ENCODE measurements at regions not wholly inside any gene's neighbourhood (a gene's known extent, or its start where the extent isn't known, plus 50 kb on each side); places are given as distances from the start of the nearest gene placed in this dataset.

DNA sequence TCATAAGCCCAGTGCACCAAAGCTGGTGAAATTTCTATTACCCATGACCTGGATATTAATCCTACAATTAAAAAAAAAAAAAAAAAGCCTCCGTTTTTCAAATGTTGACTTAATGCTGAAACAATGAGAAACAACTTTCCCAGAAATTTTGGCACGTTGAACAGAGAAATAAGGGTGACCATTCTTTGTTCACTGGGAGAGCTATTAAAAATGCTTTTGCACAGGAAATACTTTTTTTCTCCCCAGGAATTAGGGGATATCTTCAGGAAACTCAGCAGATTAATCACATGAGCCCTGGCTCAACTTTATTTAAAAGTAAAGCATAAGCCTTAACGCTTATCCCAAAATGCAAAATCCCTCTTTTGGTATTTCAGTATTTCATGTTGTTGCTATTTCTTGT is 54.8 kb upstream of the FLRT2 start:
- no peaks in the 10 kb centered on the region for H3K9me3 Mint-ChIP-seq
- CTCF ChIA-PET = no interaction called here
- H3K4me1 Mint-ChIP-seq = peaks cover 5% of the 10 kb centered on the region
- H3K36me3 Mint-ChIP-seq = no peaks in the 10 kb centered on the region
- POLR2A ChIA-PET = no interaction called here
- H3K4me3 Mint-ChIP-seq = no peak overlapping the region
- no peaks in the 10 kb centered on the region for H3K27me3 Mint-ChIP-seq (ENCODE audit: low read depth)
- H3K27ac Mint-ChIP-seq = no peak overlapping the region
- ATAC-seq = no peak
- no peak for TF ChIP-seq E2F5 (CRISPR knock-in tag; IDR thresholded peaks at IDR 0.05)
- no peak for TF ChIP-seq MYBL2 (CRISPR knock-in tag; IDR thresholded peaks at IDR 0.05)
- TF ChIP-seq, protein P1, sequence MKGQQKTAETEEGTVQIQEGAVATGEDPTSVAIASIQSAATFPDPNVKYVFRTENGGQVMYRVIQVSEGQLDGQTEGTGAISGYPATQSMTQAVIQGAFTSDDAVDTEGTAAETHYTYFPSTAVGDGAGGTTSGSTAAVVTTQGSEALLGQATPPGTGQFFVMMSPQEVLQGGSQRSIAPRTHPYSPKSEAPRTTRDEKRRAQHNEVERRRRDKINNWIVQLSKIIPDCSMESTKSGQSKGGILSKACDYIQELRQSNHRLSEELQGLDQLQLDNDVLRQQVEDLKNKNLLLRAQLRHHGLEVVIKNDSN (CRISPR knock-in tag; IDR thresholded peaks at IDR 0.05) = no peak
- TF ChIP-seq ZBTB21 (CRISPR knock-in tag; IDR thresholded peaks at IDR 0.05; ENCODE audit: borderline replicate concordance) = no peak
- DNase-seq (ENCODE audit: low spot score) = no peak

- H3K36me3 Mint-ChIP-seq = no peaks in the 10 kb centered on the region
- CTCF ChIA-PET = no interaction called here
- no peaks in the 10 kb centered on the region for H3K4me1 Mint-ChIP-seq
- no peak overlapping the region for H3K4me3 Mint-ChIP-seq
- POLR2A ChIA-PET = no interaction called here
- no peak overlapping the region for H3K27ac Mint-ChIP-seq
- no peak for TF ChIP-seq MXD4 (CRISPR knock-in tag; IDR thresholded peaks at IDR 0.05; ENCODE audit: borderline replicate concordance)
- TF ChIP-seq ZNF121 (CRISPR knock-in tag; IDR thresholded peaks at IDR 0.05) = no peak
- TF ChIP-seq, protein P2, sequence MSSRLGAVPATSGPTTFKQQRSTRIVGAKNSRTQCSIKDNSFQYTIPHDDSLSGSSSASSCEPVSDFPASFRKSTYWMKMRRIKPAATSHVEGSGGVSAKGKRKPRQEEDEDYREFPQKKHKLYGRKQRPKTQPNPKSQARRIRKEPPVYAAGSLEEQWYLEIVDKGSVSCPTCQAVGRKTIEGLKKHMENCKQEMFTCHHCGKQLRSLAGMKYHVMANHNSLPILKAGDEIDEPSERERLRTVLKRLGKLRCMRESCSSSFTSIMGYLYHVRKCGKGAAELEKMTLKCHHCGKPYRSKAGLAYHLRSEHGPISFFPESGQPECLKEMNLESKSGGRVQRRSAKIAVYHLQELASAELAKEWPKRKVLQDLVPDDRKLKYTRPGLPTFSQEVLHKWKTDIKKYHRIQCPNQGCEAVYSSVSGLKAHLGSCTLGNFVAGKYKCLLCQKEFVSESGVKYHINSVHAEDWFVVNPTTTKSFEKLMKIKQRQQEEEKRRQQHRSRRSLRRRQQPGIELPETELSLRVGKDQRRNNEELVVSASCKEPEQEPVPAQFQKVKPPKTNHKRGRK (CRISPR knock-in tag; IDR thresholded peaks at IDR 0.05; ENCODE audit: borderline replicate concordance) = no peak
- no peak for TF ChIP-seq MAX (CRISPR knock-in tag; IDR thresholded peaks at IDR 0.05)
- TF ChIP-seq NFATC4 (CRISPR knock-in tag; IDR thresholded peaks at IDR 0.05) = no peak
- TF ChIP-seq, protein P3, sequence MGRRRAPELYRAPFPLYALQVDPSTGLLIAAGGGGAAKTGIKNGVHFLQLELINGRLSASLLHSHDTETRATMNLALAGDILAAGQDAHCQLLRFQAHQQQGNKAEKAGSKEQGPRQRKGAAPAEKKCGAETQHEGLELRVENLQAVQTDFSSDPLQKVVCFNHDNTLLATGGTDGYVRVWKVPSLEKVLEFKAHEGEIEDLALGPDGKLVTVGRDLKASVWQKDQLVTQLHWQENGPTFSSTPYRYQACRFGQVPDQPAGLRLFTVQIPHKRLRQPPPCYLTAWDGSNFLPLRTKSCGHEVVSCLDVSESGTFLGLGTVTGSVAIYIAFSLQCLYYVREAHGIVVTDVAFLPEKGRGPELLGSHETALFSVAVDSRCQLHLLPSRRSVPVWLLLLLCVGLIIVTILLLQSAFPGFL (CRISPR knock-in tag; IDR thresholded peaks at IDR 0.05; ENCODE audit: borderline replicate concordance) = no peak
- TF ChIP-seq ERG (CRISPR knock-in tag; IDR thresholded peaks at IDR 0.05) = no peak
- TF ChIP-seq ZNF138 (CRISPR knock-in tag; conservative IDR thresholded peaks at IDR 0.05) = no peak
- DNase-seq (ENCODE audit: low spot score) = no peak
- ATAC-seq = no peak
- H3K9me3 Mint-ChIP-seq = no peaks in the 10 kb centered on the region
- no peaks in the 10 kb centered on the region for H3K27me3 Mint-ChIP-seq (ENCODE audit: low read depth)
These were observed 50.6 kb upstream of the FLRT2 start for GRCh38 chr14:85479306-85479705.

GRCh38 chr14:85479771-85480170 is 50.2 kb upstream of the FLRT2 start:
- no peak for DNase-seq (ENCODE audit: low spot score)
- Mint-ChIP-seq H3K4me3 (no peak overlapping the region), H3K4me1 (no peaks in the 10 kb centered on the region), H3K27ac (no peak overlapping the region), H3K27me3 (ENCODE audit: low read depth) (no peaks in the 10 kb centered on the region), H3K36me3 (no peaks in the 10 kb centered on the region), H3K9me3 (no peaks in the 10 kb centered on the region)
- ATAC-seq = no peak
- POLR2A ChIA-PET = no interaction called here
- CTCF ChIA-PET = no interaction called here
- TF ChIP-seq ZNF396 (CRISPR knock-in tag; IDR thresholded peaks at IDR 0.05; ENCODE audit: borderline replicate concordance) = no peak
- TF ChIP-seq, protein P2 (CRISPR knock-in tag; IDR thresholded peaks at IDR 0.05; ENCODE audit: borderline replicate concordance) = no peak
- TF ChIP-seq FOXP1 (CRISPR knock-in tag; IDR thresholded peaks at IDR 0.05; ENCODE audit: borderline replicate concordance) = no peak
- TF ChIP-seq, protein P4, sequence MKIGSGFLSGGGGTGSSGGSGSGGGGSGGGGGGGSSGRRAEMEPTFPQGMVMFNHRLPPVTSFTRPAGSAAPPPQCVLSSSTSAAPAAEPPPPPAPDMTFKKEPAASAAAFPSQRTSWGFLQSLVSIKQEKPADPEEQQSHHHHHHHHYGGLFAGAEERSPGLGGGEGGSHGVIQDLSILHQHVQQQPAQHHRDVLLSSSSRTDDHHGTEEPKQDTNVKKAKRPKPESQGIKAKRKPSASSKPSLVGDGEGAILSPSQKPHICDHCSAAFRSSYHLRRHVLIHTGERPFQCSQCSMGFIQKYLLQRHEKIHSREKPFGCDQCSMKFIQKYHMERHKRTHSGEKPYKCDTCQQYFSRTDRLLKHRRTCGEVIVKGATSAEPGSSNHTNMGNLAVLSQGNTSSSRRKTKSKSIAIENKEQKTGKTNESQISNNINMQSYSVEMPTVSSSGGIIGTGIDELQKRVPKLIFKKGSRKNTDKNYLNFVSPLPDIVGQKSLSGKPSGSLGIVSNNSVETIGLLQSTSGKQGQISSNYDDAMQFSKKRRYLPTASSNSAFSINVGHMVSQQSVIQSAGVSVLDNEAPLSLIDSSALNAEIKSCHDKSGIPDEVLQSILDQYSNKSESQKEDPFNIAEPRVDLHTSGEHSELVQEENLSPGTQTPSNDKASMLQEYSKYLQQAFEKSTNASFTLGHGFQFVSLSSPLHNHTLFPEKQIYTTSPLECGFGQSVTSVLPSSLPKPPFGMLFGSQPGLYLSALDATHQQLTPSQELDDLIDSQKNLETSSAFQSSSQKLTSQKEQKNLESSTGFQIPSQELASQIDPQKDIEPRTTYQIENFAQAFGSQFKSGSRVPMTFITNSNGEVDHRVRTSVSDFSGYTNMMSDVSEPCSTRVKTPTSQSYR (CRISPR knock-in tag; IDR thresholded peaks at IDR 0.05) = no peak
- TF ChIP-seq, protein P5, sequence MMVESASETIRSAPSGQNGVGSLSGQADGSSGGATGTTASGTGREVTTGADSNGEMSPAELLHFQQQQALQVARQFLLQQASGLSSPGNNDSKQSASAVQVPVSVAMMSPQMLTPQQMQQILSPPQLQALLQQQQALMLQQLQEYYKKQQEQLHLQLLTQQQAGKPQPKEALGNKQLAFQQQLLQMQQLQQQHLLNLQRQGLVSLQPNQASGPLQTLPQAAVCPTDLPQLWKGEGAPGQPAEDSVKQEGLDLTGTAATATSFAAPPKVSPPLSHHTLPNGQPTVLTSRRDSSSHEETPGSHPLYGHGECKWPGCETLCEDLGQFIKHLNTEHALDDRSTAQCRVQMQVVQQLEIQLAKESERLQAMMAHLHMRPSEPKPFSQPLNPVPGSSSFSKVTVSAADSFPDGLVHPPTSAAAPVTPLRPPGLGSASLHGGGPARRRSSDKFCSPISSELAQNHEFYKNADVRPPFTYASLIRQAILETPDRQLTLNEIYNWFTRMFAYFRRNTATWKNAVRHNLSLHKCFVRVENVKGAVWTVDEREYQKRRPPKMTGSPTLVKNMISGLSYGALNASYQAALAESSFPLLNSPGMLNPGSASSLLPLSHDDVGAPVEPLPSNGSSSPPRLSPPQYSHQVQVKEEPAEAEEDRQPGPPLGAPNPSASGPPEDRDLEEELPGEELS (CRISPR knock-in tag; IDR thresholded peaks at IDR 0.05) = no peak
- no peak for TF ChIP-seq ZNF219 (CRISPR knock-in tag; IDR thresholded peaks at IDR 0.05; ENCODE audit: borderline replicate concordance)
- no peak for TF ChIP-seq SP1 (CRISPR knock-in tag; conservative IDR thresholded peaks at IDR 0.05)
- no peak for TF ChIP-seq ERG (CRISPR knock-in tag; IDR thresholded peaks at IDR 0.05)

Data from WTC11 (cell line).